ENCODE measurements at regions not wholly inside any gene's neighbourhood (a gene's known extent, or its start where the extent isn't known, plus 50 kb on each side); places are given as distances from the start of the nearest gene placed in this dataset.

DNA sequence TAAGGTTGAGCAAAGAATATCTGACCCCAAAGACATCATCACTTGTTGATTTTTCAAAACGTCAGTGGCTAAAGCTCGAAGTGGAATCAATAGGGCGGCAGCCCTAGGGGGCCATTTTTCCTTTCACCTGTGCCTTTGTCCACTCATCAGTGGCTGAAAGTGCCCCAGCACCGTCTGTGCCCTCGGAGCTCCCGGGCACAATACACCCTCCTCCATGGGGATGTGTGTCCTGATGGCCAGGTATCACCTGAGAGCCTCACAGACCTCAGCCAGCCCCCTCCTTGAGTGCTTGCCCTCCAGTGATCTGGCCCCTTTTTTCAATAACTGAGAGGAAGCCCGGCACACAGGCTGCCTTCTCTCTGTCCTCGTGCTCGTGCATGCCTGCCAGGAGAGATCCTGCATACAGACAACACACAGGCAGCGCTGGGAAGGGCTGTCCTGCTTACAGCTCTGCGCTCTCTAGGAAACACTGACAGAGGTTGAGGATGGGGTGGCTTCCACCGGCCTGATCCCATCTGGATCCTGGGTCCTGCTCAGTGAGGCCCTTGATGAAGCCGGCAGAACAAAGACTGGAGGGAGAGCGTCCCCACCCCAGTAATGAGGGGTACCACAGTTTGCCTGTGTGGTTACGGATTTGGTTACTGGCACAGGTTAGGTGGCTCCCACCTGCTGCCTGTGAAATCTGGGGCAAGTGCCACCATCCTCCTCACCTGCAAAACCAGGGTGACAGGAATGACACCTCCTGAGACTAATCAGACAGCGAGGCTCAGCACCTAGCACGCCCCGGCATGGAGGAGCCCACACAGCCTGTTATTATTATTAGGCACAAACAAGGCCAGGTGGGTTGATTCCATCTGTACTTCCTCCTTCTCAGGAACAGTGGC is 197.5 kb upstream of the RAB6C start:
- no peak for TF ChIP-seq POLR2A (IDR thresholded peaks at IDR 0.05)
- TF ChIP-seq, protein P1, sequence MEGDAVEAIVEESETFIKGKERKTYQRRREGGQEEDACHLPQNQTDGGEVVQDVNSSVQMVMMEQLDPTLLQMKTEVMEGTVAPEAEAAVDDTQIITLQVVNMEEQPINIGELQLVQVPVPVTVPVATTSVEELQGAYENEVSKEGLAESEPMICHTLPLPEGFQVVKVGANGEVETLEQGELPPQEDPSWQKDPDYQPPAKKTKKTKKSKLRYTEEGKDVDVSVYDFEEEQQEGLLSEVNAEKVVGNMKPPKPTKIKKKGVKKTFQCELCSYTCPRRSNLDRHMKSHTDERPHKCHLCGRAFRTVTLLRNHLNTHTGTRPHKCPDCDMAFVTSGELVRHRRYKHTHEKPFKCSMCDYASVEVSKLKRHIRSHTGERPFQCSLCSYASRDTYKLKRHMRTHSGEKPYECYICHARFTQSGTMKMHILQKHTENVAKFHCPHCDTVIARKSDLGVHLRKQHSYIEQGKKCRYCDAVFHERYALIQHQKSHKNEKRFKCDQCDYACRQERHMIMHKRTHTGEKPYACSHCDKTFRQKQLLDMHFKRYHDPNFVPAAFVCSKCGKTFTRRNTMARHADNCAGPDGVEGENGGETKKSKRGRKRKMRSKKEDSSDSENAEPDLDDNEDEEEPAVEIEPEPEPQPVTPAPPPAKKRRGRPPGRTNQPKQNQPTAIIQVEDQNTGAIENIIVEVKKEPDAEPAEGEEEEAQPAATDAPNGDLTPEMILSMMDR (IDR thresholded peaks at IDR 0.05), result no peak

Measured in right lobe of liver (tissue), 4 donors.